Coronary artery (tissue), 2 donors: ENCODE measurements at regions not wholly inside any gene's neighbourhood (a gene's known extent, or its start where the extent isn't known, plus 50 kb on each side); places are given as distances from the start of the nearest gene placed in this dataset.

ENCODE experiments used
- DNase-seq: peaks from one replicate; pipeline ENCODE4 v3.0.0-alpha.2; 2017; ENCODE audit warnings: low spot score
- H3K27ac ChIP-seq, 2 donors: fragments of 200-600 bp; sonication (generic); one replicate each; pipeline ENCODE4 v1.5.1; 2016 to 2019
- H3K4me3 ChIP-seq: fragments of 200-600 bp; sonication (generic); 2 replicates; pipeline ENCODE4 v1.5.1; 2016; ENCODE audit warnings: mild to moderate bottlenecking, moderate library complexity
- CTCF ChIP-seq: fragments of 200-600 bp; sonication (generic); IDR thresholded peaks from one replicate; pipeline ENCODE4 v1.5.1; 2019; ENCODE audit warnings: antibody characterized with exemption

GRCh38 chr2:60247471-60247870 lies 306.0 kb downstream of the BCL11A start:
- no peak overlapping the region for H3K4me3 ChIP-seq
- H3K27ac ChIP-seq, result no peak overlapping the region
- no peak for DNase-seq
- TF ChIP-seq CTCF, result no peak

DNA sequence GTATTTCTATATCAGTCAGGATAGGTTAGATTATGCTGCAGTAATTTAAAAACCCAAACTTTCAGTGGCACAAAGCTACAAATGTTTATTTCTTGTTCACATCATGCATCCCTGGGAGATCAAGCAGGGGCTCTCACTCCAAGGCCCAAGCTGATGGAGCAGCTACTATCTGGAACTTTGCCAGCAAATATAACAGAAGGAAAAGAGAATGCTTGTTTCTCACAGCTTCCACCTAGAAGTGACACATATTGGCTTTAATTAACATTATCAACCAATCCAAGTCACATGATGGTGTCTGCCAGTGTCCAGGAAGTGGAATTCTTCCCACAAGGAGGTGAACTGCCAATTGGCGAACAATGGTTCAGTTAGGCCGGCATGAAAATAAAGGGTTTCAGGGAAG lies 306.9 kb downstream of the BCL11A start:
- Histone ChIP-seq H3K27ac (no peak overlapping the region), H3K4me3 (no peak overlapping the region)
- no peak for TF ChIP-seq CTCF
- no peak for DNase-seq

- DNase-seq, result no peak
These were observed 319.0 kb downstream of the BCL11A start for GRCh38 chr2:60234274-60234986.

DNA sequence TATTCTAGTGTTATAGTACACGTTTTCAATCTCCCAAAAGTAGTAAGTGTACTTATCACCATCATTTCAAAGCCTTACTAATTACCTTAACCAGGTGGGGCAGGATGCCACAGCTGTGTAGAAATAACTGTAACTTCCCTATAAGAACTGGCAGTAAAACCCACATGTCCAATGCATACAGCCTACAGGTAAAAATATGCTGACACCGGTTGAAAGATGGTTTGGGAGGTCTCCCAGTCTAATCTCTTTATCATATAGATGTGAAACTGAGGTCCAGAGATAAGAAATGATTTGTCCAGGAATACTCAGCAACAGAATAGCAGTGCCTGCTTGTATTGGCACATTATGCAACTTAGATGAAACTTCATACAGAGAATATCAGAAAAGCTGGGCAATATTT lies 322.9 kb downstream of the BCL11A start:
- no peak overlapping the region for H3K27ac ChIP-seq
- no peak for TF ChIP-seq CTCF
- no peak for DNase-seq
- H3K4me3 ChIP-seq, result no peak overlapping the region

More at GRCh38 chr2:60234274-60234986, 319.0 kb downstream of the BCL11A start:
- TF ChIP-seq CTCF, result no peak
- Histone ChIP-seq H3K27ac (no peak overlapping the region), H3K4me3 (no peak overlapping the region)

- no peak for DNase-seq
- TF ChIP-seq CTCF, result no peak
These were observed 323.4 kb downstream of the BCL11A start for GRCh38 chr2:60230037-60230436.

GRCh38 chr2:60226943-60227342 lies 326.5 kb downstream of the BCL11A start:
- no peak overlapping the region for H3K27ac ChIP-seq
- no peak overlapping the region for H3K4me3 ChIP-seq
- no peak for TF ChIP-seq CTCF
- DNase-seq, result no peak

More at GRCh38 chr2:60230037-60230436, 323.4 kb downstream of the BCL11A start:
- H3K27ac ChIP-seq, result no peak overlapping the region
- H3K4me3 ChIP-seq, result no peak overlapping the region

- Histone ChIP-seq H3K27ac (no peak overlapping the region), H3K4me3 (no peak overlapping the region)
- no peak for DNase-seq
- TF ChIP-seq CTCF, result no peak
These were observed 327.3 kb downstream of the BCL11A start for GRCh38 chr2:60226191-60226590.
